ENCODE measurements at regions not wholly inside any gene's neighbourhood (a gene's known extent, or its start where the extent isn't known, plus 50 kb on each side); places are given as distances from the start of the nearest gene placed in this dataset.
"Not testable (repeated sequence)": the region's sequence is repeated elsewhere in the genome, so short reads cannot be mapped to it uniquely, and the experiment has no call there.

GRCh38 chr1:94362466-94363058 lies 55.6 kb upstream of the ABCD3 start:
- no peak for DNase-seq
- no peak for ATAC-seq
- intact Hi-C loops (cut with micrococcal nuclease) = no loop called here

- intact Hi-C loops (cut with micrococcal nuclease) = no loop called here
- ATAC-seq (peak; percentile 94), DNase-seq (peak; percentile 32)
Observed at GRCh38 chr1:94358630-94359599, 59.3 kb upstream of the ABCD3 start.

DNA sequence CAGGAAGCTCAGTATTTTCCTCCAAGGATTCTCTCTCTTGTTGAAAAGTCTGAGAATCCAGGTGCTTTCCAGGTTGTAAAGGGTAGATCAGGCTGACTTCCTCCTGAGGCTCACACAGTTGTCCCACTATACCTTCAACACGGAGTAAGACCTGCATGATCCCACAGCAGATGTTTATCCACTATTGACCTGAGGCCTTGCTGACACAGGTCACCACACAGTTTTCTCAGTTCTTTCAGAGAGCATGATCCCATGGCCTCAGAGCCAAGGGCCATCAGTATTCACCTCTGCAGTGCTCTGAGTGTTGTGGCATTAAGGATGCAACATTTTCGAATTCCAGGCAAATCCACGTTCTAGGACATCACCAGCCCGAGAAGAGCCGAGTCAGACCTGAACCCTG lies 60.5 kb upstream of the ABCD3 start:
- no peak for DNase-seq
- intact Hi-C loops (cut with micrococcal nuclease) = no loop called here
- ATAC-seq = no peak

- ATAC-seq = no peak
- DNase-seq = no peak
- intact Hi-C loops (cut with micrococcal nuclease) = no loop called here
Observed at GRCh38 chr1:94355485-94355980, 62.7 kb upstream of the ABCD3 start.

GRCh38 chr1:94351481-94351880 lies 66.7 kb upstream of the ABCD3 start:
- ATAC-seq = no peak
- DNase-seq = no peak
- intact Hi-C loops (cut with micrococcal nuclease) = no loop called here

DNA sequence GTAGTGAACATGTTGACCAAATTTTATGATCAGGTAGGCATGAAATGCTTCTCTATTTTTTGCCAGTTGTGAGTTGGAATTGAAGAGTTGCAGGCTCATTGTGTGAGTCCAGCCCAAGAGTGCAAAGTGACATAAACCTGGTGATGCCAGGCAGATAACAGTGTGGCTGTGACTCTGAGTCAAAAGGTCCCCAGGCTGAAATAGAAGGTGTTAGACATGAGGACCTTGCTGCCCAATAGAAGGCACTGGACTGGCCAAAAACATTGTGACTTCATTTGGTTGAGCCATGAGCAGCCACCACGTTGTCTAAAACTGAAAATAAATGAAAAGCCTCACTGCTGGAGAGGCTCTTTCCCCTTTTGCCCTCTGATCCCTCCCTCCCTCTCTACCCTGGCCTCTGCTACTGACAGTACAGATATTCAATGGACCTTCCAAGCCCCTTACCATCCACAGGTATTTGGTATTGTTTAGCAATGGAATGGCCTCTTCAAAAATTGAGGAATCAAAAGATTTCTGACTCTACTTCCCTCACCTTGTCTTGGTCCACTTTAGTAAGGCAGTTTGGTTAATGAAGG lies 67.8 kb upstream of the ABCD3 start:
- peak; percentile 91 for ATAC-seq
- intact Hi-C loops (cut with micrococcal nuclease) = no loop called here
- no peak for DNase-seq

- intact Hi-C loops (cut with micrococcal nuclease) = no loop called here
- no peak for DNase-seq
- peak; percentile 68 for ATAC-seq
Observed at GRCh38 chr1:94349853-94350252, 68.3 kb upstream of the ABCD3 start.

- not testable (repeated sequence) for ATAC-seq
Observed at GRCh38 chr1:94348386-94348785, 69.8 kb upstream of the ABCD3 start.

GRCh38 chr1:94345148-94345721 lies 73.0 kb upstream of the ABCD3 start:
- intact Hi-C loops (cut with micrococcal nuclease) = no loop called here
- DNase-seq = no peak
- ATAC-seq = no peak

More at GRCh38 chr1:94348386-94348785, 69.8 kb upstream of the ABCD3 start:
- DNase-seq; intact Hi-C loops (cut with micrococcal nuclease): not testable (repeated sequence)

GRCh38 chr1:94342416-94342815 lies 75.8 kb upstream of the ABCD3 start:
- no peak for ATAC-seq
- intact Hi-C loops (cut with micrococcal nuclease) = no loop called here
- no peak for DNase-seq

- no peak for ATAC-seq
- intact Hi-C loops (cut with micrococcal nuclease) = loop anchor here (5.0 kb wide), 2 partner anchors 277 to 312 kb away; no protein-coding TSS in a partner anchor
- DNase-seq = no peak
Observed at GRCh38 chr1:94339206-94339927, 78.8 kb upstream of the ABCD3 start.

DNA sequence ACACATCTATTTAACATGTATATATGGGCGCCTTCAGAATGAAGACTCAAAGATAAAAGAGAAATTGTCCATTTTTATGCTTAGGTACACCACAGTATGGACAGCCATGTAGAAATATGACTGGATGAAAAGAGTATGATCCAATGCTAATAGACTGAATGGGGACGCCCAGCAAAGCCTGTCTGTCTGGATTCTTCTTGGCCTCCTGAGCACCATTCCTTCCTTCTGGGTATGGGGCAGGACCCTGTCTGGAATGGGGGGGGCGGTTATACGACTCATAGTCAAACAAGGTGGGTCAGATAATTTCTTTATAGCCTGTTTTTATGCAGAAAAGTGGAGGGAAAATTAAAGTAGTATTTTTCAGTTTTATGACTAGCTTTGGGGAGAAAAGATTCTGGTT lies 81.2 kb upstream of the ABCD3 start:
- intact Hi-C loops (cut with micrococcal nuclease) = loop anchor here (5.0 kb wide), 2 partner anchors 275 to 310 kb away; no protein-coding TSS in a partner anchor
- no peak for ATAC-seq
- DNase-seq = no peak

DNA sequence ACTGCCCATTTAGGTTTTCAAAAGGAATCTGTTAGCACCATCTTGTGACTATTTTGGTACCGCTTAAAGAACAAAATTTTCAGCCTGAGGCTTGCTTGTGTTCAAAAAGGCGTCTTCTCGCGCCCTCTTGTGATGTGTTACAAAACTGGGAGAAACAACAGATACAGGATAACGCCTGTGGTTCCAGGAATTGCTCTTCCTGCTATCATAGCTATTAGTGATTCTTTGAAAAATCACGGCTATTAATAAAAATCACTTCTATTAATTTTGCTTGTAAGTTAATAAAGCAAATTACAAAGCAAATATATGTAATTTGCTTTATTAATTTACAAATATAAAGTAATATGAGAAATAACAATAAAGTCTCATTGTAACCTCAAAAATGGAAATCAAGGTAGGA lies 82.2 kb upstream of the ABCD3 start:
- intact Hi-C loops (cut with micrococcal nuclease) = loop anchor here (5.0 kb wide), 2 partner anchors 274 to 309 kb away; no protein-coding TSS in a partner anchor
- DNase-seq = peak; percentile 49
- peak; percentile 94 for ATAC-seq

GRCh38 chr1:94335447-94335846 lies 82.7 kb upstream of the ABCD3 start:
- ATAC-seq = peak; percentile 25

DNA sequence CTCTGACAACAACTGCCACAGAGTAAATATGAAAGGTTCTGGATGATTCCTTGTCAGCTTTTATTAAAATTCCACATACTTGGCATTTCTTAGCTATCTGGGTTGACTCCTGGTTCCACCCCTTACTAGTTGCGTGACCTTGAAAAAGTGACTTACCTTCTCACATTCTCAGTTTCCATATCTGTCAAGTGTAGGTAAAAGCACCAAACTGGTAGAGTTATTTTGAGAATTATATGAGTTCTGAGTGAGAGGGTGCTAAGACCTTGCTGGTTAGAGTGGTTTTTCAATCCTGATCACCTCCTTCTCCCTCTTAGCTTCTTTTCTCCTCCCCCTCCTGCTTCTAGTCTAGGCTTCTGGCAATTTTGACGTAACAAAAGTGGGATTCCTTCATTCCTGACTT lies 83.4 kb upstream of the ABCD3 start:
- intact Hi-C loops (cut with micrococcal nuclease) = loop anchor here (5.0 kb wide), 3 partner anchors 272 to 307 kb away; no protein-coding TSS in a partner anchor
- DNase-seq (no peak), ATAC-seq (no peak)

More at GRCh38 chr1:94335447-94335846, 82.7 kb upstream of the ABCD3 start:
- no peak for DNase-seq
- intact Hi-C loops (cut with micrococcal nuclease) = loop anchor here (5.0 kb wide), 2 partner anchors 273 to 308 kb away; no protein-coding TSS in a partner anchor

- intact Hi-C loops (cut with micrococcal nuclease) = loop anchor here (5.0 kb wide), 1 partner anchor 286 kb away; no protein-coding TSS in a partner anchor
Observed at GRCh38 chr1:94332952-94333351, 85.2 kb upstream of the ABCD3 start.

DNA sequence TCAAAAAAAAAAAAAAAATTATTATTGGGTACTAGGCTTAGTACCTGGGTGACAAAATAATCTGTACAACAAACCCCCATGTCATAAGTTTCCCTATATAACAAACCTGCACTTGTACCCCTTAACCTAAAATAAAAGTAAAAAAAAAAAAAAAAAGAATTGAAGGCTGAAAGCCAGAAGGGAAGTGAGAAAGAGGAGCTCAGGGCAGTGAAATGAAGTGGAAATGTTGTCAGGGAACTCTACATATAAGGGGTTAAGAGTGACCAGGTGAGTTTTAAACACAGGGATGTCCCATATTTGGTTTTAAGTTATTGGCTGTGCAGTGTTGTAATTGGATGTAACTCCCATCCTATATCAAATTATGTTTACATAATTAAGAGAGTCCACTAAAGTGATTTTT lies 85.7 kb upstream of the ABCD3 start:
- ATAC-seq (no peak), DNase-seq (no peak)
- intact Hi-C loops (cut with micrococcal nuclease) = loop anchor here (5.0 kb wide), 1 partner anchor 285 kb away; no protein-coding TSS in a partner anchor

More at GRCh38 chr1:94332952-94333351, 85.2 kb upstream of the ABCD3 start:
- no peak for DNase-seq
- no peak for ATAC-seq

DNA sequence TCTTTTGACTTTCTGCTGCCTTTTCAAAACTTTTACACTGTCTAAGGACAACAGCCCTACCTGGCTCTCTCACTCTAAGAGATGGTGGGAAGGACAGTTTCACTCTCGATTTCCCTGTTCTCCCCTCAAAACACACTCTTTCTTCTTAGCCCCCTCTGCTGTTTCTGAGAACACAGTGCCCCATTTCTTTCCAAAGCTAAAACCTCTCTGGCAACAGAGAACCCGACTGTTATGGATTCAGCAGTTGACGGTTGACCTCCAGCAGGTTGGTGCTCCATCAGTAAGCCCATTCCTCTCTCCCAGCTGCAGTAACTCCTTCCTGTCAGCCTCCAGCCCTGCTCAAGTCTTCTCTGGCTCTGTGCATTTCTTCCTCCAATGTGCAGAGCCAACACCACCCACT lies 88.2 kb upstream of the ABCD3 start:
- ATAC-seq (peak; percentile 46), DNase-seq (no peak)
- intact Hi-C loops (cut with micrococcal nuclease) = loop anchor here (5.0 to 10.0 kb wide), 2 partner anchors 85 to 283 kb away; no protein-coding TSS in a partner anchor
